SU-DHL-6 (cell line): ENCODE measurements at regions not wholly inside any gene's neighbourhood (a gene's known extent, or its start where the extent isn't known, plus 50 kb on each side); places are given as distances from the start of the nearest gene placed in this dataset.

Experiments
- H2AFZ ChIP-seq: fragments of 200-600 bp; sonication (generic); 2 replicates; pipeline ENCODE4 v1.6.1; 2014; ENCODE audit warnings: low read depth, mild to moderate bottlenecking, moderate library complexity, mixed read lengths, antibody characterized with exemption, low read length; ENCODE audit not compliant: severe bottlenecking
- H3F3A ChIP-seq: fragments of 200-600 bp; shearing (Covaris generic); 2 replicates; pipeline ENCODE4 v1.6.0; 2016; ENCODE audit warnings: antibody characterized with exemption, mild to moderate bottlenecking; ENCODE audit not compliant: insufficient read depth
- H3K27ac ChIP-seq: fragments of 200-600 bp; sonication (generic); 2 replicates; pipeline ENCODE4 v1.5.1; 2016; ENCODE audit warnings: low read depth, mild to moderate bottlenecking, low read length, moderate library complexity, mixed read lengths
- H3K27me3 ChIP-seq: fragments of 200-600 bp; sonication (generic), shearing (Covaris generic); 2 replicates; pipeline ENCODE4 v1.6.0; 2014; ENCODE audit warnings: mild to moderate bottlenecking, low read length
- H3K36me3 ChIP-seq: fragments of 200-600 bp; sonication (generic); 2 replicates; pipeline ENCODE4 v1.6.1; 2014; ENCODE audit warnings: mild to moderate bottlenecking, low read length, mixed read lengths
- H3K4me2 ChIP-seq: fragments of 300-600, 200-600 bp; shearing (Covaris generic), sonication (generic); 2 replicates; pipeline ENCODE4 v1.6.0; 2014; ENCODE audit warnings: low read length, low read depth, mild to moderate bottlenecking; ENCODE audit not compliant: poor library complexity, severe bottlenecking
- H3K4me3 ChIP-seq: fragments of 200-600 bp; sonication (generic); 2 replicates; pipeline ENCODE4 v1.5.1; 2014; ENCODE audit warnings: antibody characterized with exemption, low read length, mild to moderate bottlenecking, mixed read lengths; ENCODE audit not compliant: insufficient read depth, poor library complexity, severe bottlenecking
- H3K79me2 ChIP-seq: fragments of 200-600 bp; sonication (generic); 2 replicates; pipeline ENCODE4 v1.6.1; 2014; ENCODE audit warnings: mild to moderate bottlenecking, low read length, moderate library complexity; ENCODE audit not compliant: insufficient read depth
- H3K9ac ChIP-seq: fragments of 200-600 bp; sonication (generic); 2 replicates; pipeline ENCODE4 v1.7.0; 2014; ENCODE audit warnings: mild to moderate bottlenecking, low read length
- H3K9me2 ChIP-seq: fragments of 200-600 bp; sonication (generic); replicated peaks from 2 replicates; pipeline ENCODE4 v1.6.1; 2014; ENCODE audit warnings: low read length; ENCODE audit not compliant: insufficient read depth
- H3K9me3 ChIP-seq: fragments of 200-600 bp; sonication (generic); 2 replicates; pipeline ENCODE4 v1.6.1; 2014; ENCODE audit warnings: low read length, mixed read lengths; ENCODE audit not compliant: insufficient read depth
- H4K20me1 ChIP-seq: fragments of 200-600 bp; sonication (generic); 2 replicates; pipeline ENCODE4 v1.6.1; 2014; ENCODE audit warnings: low read depth, mild to moderate bottlenecking, antibody characterized with exemption, low read length, moderate library complexity, mixed read lengths
- EZH2phosphoT487 ChIP-seq: fragments of 200-600 bp; sonication (generic), shearing (Covaris generic); conservative IDR thresholded peaks from 2 replicates; pipeline ENCODE4 v1.6.1; 2018; ENCODE audit warnings: mild to moderate bottlenecking, antibody characterized with exemption, low read length, moderate library complexity, mixed read lengths
- TF ChIP-seq, protein P1 (sequence below): fragments of 200-600 bp; sonication (generic); IDR thresholded peaks from one replicate; pipeline ENCODE4 v1.5.1; 2017; ENCODE audit warnings: antibody characterized with exemption, mild to moderate bottlenecking, low read length, moderate library complexity; ENCODE audit not compliant: insufficient read depth, poor library complexity, severe bottlenecking

- Histone ChIP-seq H3K4me2 (no peak overlapping the region), H2AFZ (no peak overlapping the region)
These were observed 135.0 kb upstream of the FOXF1 start for GRCh38 chr16:86375364-86375763.

DNA sequence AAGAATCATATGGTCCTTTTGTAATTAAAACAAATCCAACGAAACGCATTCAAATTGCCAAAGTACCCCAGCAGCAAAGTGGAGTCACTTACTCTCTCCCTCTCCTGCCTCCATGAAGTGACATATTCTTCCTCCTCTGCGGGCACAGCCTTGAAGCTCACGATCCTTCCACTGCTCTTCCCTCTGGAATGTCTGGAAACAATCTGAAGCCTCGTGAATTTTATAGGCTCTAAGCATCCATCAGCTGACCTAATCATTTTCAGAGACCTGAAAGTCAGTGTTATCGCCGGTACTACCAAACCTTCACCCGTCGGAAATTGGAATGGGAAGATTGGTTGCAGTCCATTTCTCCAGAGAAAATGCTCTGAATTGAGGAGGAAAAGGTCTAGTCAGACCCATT, 134.5 kb upstream of the FOXF1 start:
- TF ChIP-seq EZH2phosphoT487 = no peak
- TF ChIP-seq, protein P1, sequence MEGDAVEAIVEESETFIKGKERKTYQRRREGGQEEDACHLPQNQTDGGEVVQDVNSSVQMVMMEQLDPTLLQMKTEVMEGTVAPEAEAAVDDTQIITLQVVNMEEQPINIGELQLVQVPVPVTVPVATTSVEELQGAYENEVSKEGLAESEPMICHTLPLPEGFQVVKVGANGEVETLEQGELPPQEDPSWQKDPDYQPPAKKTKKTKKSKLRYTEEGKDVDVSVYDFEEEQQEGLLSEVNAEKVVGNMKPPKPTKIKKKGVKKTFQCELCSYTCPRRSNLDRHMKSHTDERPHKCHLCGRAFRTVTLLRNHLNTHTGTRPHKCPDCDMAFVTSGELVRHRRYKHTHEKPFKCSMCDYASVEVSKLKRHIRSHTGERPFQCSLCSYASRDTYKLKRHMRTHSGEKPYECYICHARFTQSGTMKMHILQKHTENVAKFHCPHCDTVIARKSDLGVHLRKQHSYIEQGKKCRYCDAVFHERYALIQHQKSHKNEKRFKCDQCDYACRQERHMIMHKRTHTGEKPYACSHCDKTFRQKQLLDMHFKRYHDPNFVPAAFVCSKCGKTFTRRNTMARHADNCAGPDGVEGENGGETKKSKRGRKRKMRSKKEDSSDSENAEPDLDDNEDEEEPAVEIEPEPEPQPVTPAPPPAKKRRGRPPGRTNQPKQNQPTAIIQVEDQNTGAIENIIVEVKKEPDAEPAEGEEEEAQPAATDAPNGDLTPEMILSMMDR = no peak
- H3K36me3 ChIP-seq = no peaks in the 10 kb centered on the region

More at GRCh38 chr16:86375364-86375763, 135.0 kb upstream of the FOXF1 start:
- Histone ChIP-seq H3F3A (no peaks in the 10 kb centered on the region), H3K27ac (no peak overlapping the region), H3K27me3 (no peaks in the 10 kb centered on the region), H3K9ac (no peak overlapping the region), H3K9me2 (no peaks in the 10 kb centered on the region), H3K4me3 (no peak overlapping the region), H3K36me3 (no peaks in the 10 kb centered on the region), H3K79me2 (no peaks in the 10 kb centered on the region), H3K9me3 (no peaks in the 10 kb centered on the region), H4K20me1 (no peaks in the 10 kb centered on the region)
- no peak for TF ChIP-seq EZH2phosphoT487
- TF ChIP-seq, protein P1 = no peak

DNA sequence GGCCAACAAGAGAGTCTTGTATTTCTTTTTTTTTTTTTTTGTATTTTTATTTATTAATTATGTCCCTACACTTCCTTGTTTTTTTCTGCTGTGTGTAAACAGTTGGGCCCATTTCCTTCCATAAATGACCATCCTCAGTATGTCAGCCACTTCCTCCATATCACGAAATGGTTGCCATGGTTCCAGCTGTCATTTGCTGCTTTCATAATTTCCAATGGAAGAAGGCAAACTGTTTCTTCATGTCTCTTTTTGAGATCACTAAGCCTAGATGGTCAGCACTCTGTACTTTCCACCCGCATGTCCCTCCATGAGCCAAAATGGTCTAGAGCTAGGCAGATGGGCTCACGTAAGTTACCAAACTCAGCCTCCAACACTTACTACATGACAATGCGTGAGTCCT, 133.5 kb upstream of the FOXF1 start:
- Histone ChIP-seq H2AFZ (no peak overlapping the region), H3K4me2 (no peak overlapping the region), H3K9me2 (no peaks in the 10 kb centered on the region), H3K4me3 (no peak overlapping the region), H3K36me3 (no peaks in the 10 kb centered on the region), H4K20me1 (no peaks in the 10 kb centered on the region), H3F3A (no peaks in the 10 kb centered on the region), H3K79me2 (no peaks in the 10 kb centered on the region), H3K9me3 (no peaks in the 10 kb centered on the region), H3K27me3 (no peaks in the 10 kb centered on the region), H3K27ac (no peak overlapping the region), H3K9ac (no peak overlapping the region)
- no peak for TF ChIP-seq EZH2phosphoT487
- TF ChIP-seq, protein P1 = no peak

More for the DNA sequence above, 134.5 kb upstream of the FOXF1 start:
- H3K27me3 ChIP-seq = no peaks in the 10 kb centered on the region
- no peak overlapping the region for H3K9ac ChIP-seq
- no peaks in the 10 kb centered on the region for H3K9me3 ChIP-seq
- no peaks in the 10 kb centered on the region for H4K20me1 ChIP-seq
- H3F3A ChIP-seq = no peaks in the 10 kb centered on the region
- no peaks in the 10 kb centered on the region for H3K79me2 ChIP-seq
- no peaks in the 10 kb centered on the region for H3K9me2 ChIP-seq
- H3K27ac ChIP-seq = no peak overlapping the region
- no peak overlapping the region for H2AFZ ChIP-seq
- no peak overlapping the region for H3K4me2 ChIP-seq
- H3K4me3 ChIP-seq = no peak overlapping the region
